Heart left ventricle (tissue), 13 donors: ENCODE measurements at regions not wholly inside any gene's neighbourhood (a gene's known extent, or its start where the extent isn't known, plus 50 kb on each side); places are given as distances from the start of the nearest gene placed in this dataset.

Experiments
- POLR2A ChIP-seq, 2 donors: fragments of 450-650 bp; IDR thresholded peaks; one replicate each; pipeline ENCODE4 v1.6.1; 2017; ENCODE audit warnings: antibody characterized with exemption in 2 of 2, mild to moderate bottlenecking in 2 of 2, moderate library complexity in 2 of 2
- TF ChIP-seq, protein P1 (sequence below), 12 donors: fragments of 200-600 bp; sonication (generic) in 4 of 12; IDR thresholded peaks; one replicate each; pipeline versions ENCODE4 v1.5.0 to v1.8.0; 2018 to 2022; ENCODE audit warnings: antibody characterized with exemption in 12 of 12, mild to moderate bottlenecking in 5 of 12
- donor health status: ischemic (EF 13 %, LVEDD 7.1; RV severe dilation, severe dysfunction).
- donor health status: DM: no; HTN: yes; CAD: no.
- donor health status: DM: no; HTN: no; CAD: no.
- donor health status: ischemic (EF 25% LVEDD 6.9; RV normal size, moderate dysfunction).
- donor health status: ischemic (EF 25% LVEDD 5.7; RV mildly dilated, moderate dysfunction).
- donor health status: ischemic (EF 35%, LVEDD 5.7; RV mildly dilated, moderate dysfunction).
- donor health status: nonischemic (EF 11% LVEDD 7.7; RV severe dilation, severe dysfunction).
- donor health status: DM: yes; HTN: yes; CAD: no.
- donor health status: PGD.
- donor health status: ischemic (EF 29% LVEDD 5.4; RV normal size, mild dysfunction).
- donor health status: nonischemic (EF 23%, LVEDD 6.1; RV moderate dilation, normal function).

DNA sequence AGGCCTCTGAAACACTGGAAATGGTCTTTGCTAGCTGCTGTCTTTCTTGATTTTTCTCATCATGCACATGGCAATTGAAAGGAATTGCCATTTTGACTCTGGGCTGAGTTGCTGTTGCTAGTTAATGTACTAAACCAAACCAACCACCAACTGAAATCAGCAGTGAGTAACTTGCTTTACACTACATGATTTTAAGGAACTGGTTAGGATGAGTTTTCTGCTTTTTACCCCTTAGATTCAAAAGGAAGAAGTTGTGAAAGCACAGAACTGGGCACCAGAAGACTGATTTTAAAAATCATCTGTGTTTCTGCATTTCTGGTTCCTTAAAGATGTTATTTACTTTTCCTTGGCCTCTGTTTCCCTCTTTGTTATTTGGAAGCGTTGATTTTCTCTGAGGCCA is 361.9 kb downstream of the HLX start:
- TF ChIP-seq, protein P1, sequence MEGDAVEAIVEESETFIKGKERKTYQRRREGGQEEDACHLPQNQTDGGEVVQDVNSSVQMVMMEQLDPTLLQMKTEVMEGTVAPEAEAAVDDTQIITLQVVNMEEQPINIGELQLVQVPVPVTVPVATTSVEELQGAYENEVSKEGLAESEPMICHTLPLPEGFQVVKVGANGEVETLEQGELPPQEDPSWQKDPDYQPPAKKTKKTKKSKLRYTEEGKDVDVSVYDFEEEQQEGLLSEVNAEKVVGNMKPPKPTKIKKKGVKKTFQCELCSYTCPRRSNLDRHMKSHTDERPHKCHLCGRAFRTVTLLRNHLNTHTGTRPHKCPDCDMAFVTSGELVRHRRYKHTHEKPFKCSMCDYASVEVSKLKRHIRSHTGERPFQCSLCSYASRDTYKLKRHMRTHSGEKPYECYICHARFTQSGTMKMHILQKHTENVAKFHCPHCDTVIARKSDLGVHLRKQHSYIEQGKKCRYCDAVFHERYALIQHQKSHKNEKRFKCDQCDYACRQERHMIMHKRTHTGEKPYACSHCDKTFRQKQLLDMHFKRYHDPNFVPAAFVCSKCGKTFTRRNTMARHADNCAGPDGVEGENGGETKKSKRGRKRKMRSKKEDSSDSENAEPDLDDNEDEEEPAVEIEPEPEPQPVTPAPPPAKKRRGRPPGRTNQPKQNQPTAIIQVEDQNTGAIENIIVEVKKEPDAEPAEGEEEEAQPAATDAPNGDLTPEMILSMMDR (IDR thresholded peaks at IDR 0.05): no peak
- no peak for TF ChIP-seq POLR2A (IDR thresholded peaks at IDR 0.05)
